ENCODE measurements at regions not wholly inside any gene's neighbourhood (a gene's known extent, or its start where the extent isn't known, plus 50 kb on each side); places are given as distances from the start of the nearest gene placed in this dataset.
"Not testable (repeated sequence)": the region's sequence is repeated elsewhere in the genome, so short reads cannot be mapped to it uniquely, and the experiment has no call there.

DNA sequence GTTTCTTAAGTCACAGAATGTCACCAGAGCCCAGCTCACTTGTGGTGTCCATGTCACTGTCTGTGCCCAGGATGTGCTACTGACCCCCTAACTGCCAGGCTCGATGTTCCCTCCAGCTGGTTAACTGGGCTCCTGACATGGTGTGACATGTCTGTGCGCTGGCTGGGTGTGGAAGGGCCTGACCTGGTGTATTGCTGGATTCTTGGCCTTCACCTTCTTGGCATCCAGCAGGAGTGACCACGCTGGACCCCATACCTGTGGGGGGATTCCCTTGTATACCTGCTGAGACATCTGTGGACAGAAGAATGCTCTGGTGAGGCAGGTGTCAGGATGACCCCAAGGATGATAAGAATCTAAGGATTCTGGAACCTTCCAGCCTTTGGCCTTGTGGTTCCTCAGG, 1690.1 kb downstream of the TP53TG3F start:
- Mint-ChIP-seq H3K9me3 (peaks cover 0 to 5% (median 3%) of the 10 kb centered on the region in 3 donors), H3K4me1 (no peaks in the 10 kb centered on the region), H3K27me3 (no peaks in the 10 kb centered on the region), H3K4me3 (no peak overlapping the region), H3K27ac (no peak overlapping the region), H3K36me3 (no peaks in the 10 kb centered on the region)

DNA sequence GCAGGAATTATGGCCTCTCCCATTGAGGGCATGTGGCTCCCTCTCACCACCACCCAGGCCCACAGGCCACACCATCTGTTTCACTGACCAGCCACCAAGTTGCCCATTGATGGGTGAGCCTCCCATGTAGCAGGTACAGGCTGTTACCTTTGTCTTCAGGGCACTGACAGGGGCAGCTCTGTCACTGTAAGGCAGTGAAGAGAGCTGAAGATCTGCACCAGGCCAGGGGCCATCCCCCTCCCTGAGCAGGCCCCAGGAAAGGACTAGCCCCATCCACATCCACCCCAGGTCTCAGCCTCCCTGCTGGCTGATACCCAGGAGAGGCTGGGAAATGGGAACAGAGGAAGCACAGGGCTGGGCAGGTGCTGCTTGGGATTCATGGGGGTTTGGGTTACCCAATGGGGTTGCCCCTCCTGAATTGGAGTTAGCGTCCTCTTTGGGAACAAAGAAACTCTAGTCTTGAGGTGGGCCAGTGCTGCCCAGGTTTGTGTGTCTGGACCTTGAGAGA, 1691.4 kb downstream of the TP53TG3F start:
- no peaks in the 10 kb centered on the region for H3K36me3 Mint-ChIP-seq
- H3K4me3 Mint-ChIP-seq, result no peak overlapping the region
- no peak overlapping the region for H3K27ac Mint-ChIP-seq
- H3K4me1 Mint-ChIP-seq, result no peaks in the 10 kb centered on the region
- no peaks in the 10 kb centered on the region for H3K27me3 Mint-ChIP-seq
- peaks cover 2 to 5% (median 3%) of the 10 kb centered on the region in 3 donors for H3K9me3 Mint-ChIP-seq

DNA sequence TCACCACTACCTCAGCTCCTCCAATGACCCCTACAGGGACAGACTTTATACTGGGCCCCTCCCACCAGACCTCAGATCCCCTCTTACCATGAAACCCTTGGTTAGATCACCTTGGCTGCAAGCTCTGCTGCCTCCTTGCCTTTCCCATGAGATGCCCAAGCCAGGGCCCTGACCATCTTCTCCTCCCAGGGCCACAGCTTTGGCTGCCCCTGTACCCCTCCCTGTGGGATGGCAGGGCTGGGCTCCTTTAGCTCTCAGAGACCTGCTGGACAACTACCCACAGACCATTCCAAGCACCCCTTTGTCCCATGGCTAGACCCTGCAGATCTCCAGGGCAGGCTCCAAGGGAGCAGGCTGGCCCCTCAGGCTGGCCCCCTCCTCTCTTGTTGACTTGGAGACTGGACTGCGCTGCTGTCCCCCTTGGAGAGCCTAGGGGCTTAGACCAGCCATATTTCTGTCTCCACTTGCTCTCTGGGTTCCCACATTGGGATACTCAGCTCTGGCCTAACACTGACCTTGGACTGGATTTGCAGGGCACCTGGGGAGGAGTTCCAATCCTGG, 1692.7 kb downstream of the TP53TG3F start:
- Mint-ChIP-seq H3K36me3 (no peaks in the 10 kb centered on the region), H3K9me3 (peaks cover 4 to 10% (median 8%) of the 10 kb centered on the region in 3 donors), H3K4me3 (no peak overlapping the region), H3K27me3 (no peaks in the 10 kb centered on the region), H3K4me1 (no peaks in the 10 kb centered on the region), H3K27ac (no peak overlapping the region)

DNA sequence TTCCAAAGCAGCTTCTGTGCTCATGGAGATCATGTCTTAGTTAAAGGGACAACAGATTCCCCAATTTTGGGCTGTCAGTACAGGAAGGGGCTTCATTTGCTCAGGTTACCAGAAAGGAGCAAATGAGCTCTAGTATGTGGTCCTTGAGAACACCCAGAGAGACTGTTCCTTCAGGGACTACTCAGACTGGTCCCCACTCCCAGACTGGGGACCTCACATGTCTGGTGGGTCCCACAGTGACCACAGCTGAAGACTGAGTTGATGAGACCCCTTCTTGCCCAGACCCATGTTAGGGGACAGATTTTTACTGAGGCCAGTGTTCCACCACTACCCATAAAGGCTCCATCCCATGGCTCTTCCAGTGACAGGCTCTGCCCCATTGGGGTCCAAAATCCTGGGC, 1695.2 kb downstream of the TP53TG3F start:
- Mint-ChIP-seq H3K27me3 (no peaks in the 10 kb centered on the region), H3K27ac (no peak overlapping the region), H3K4me3 (no peak overlapping the region), H3K4me1 (no peaks in the 10 kb centered on the region), H3K9me3 (peaks cover 1 to 8% (median 8%) of the 10 kb centered on the region in 3 donors), H3K36me3 (no peaks in the 10 kb centered on the region)

DNA sequence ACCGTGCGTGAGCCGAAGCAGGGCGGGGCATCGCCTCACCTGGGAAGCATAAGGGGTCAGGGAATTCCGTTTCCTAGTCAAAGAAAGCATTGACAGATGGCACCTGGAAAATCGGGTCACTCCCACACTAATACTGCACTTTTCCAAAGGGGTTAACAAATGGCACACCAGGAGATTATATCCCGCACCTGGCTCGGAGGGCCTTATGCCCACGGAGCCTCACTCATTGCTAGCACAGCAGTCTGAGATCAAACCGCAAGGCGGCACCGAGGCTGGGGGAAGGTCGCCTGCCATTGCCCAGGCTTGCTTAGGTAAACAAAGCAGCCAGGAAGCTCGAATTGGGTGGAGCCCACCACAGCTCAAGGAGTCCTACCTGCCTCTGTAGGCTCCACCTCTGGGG, 1698.1 kb downstream of the TP53TG3F start:
- H3K4me1 Mint-ChIP-seq, H3K36me3 Mint-ChIP-seq, H3K27me3 Mint-ChIP-seq, H3K27ac Mint-ChIP-seq, H3K4me3 Mint-ChIP-seq: not testable (repeated sequence)
- H3K9me3 Mint-ChIP-seq, result peaks cover 1 to 13% (median 8%) of the 10 kb centered on the region in 3 donors

DNA sequence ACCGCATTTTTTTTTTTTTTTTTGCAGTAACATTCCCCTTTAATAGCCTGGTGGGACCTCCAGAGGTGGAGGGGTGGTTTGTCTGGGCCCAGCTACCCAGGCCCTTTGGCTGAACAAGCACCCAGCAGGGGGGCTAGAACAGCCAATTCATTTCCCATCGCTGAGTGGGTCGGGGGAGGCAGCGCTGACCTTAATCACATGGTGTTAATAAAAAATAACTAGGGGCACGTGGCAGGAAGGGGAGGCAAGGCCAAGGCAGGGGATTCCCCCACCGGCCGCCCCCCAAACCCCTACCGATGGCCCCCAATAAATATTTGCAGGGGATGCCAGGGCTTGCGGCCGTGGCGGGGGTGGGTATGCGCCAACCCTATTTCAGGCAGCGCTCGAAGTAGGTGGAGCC, 1709.9 kb downstream of the TP53TG3F start:
- not testable (repeated sequence) for H3K4me3 Mint-ChIP-seq, H3K27me3 Mint-ChIP-seq, H3K36me3 Mint-ChIP-seq, H3K4me1 Mint-ChIP-seq, H3K27ac Mint-ChIP-seq, H3K9me3 Mint-ChIP-seq

DNA sequence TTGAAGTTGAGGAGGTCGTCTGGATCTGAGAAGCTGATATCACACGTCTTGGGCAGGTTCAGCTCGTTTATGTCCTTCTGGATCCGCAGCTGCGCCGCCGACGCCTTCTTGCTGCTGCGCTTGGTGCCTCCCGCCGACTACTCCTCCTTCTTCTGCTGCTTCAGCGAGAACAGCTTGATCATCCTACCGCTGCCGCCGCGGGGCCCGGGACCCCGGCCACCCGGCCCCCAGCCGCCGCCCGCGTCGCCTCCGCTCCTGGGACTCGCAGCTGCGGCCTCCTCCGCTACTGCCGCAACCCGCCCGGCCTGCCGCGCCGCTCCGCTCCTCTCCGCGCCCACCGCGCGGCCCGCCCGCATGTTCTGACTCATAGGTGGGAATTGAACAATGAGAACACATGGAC, 1710.6 kb downstream of the TP53TG3F start:
- H3K9me3 Mint-ChIP-seq, H3K27me3 Mint-ChIP-seq, H3K27ac Mint-ChIP-seq, H3K36me3 Mint-ChIP-seq, H3K4me1 Mint-ChIP-seq, H3K4me3 Mint-ChIP-seq: not testable (repeated sequence)

DNA sequence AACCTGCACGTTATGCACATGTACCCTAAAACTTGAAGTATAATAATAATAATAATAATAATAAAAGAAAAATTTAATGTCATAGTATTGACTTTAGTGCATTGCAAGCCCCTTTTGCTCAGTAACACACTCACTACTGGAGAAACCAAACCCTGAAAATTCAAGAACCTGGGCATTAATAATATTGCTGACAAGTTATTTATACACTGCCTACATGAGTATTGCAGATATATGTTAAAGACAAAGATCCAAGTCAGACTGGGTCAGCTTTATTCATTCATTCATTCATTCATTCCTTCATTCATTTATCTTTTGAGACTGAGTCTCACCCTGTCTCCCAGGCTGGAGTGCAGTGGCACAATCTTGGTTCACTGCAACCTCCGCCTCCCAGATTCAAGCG, 1711.2 kb downstream of the TP53TG3F start:
- Mint-ChIP-seq H3K27ac (no peak overlapping the region), H3K36me3 (no peaks in the 10 kb centered on the region), H3K27me3 (no peaks in the 10 kb centered on the region), H3K4me3 (no peak overlapping the region), H3K4me1 (no peaks in the 10 kb centered on the region), H3K9me3 (peaks cover 4 to 7% (median 5%) of the 10 kb centered on the region in 3 donors)

DNA sequence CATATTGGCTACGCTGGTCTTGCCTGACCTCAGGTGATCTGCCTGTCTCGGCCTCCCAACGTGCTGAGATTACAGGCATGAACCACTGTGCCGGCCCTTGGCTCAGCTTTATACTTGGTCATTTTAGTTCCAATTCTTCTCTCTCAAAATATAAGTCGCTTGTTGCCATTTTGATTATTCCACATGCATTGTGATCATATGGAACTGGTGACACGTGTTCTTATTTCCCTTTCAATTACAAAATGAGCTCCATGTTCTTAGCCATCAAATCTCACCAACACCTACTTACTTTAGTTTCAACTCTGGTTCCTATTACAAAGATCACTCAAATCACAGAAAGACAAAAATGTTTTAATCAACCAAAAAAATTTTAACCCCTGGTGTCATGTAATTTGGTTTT, 1711.7 kb downstream of the TP53TG3F start:
- Mint-ChIP-seq H3K27ac (no peak overlapping the region), H3K27me3 (no peaks in the 10 kb centered on the region), H3K36me3 (no peaks in the 10 kb centered on the region), H3K4me3 (no peak overlapping the region), H3K4me1 (no peaks in the 10 kb centered on the region), H3K9me3 (peaks cover 4 to 6% (median 5%) of the 10 kb centered on the region in 3 donors)

DNA sequence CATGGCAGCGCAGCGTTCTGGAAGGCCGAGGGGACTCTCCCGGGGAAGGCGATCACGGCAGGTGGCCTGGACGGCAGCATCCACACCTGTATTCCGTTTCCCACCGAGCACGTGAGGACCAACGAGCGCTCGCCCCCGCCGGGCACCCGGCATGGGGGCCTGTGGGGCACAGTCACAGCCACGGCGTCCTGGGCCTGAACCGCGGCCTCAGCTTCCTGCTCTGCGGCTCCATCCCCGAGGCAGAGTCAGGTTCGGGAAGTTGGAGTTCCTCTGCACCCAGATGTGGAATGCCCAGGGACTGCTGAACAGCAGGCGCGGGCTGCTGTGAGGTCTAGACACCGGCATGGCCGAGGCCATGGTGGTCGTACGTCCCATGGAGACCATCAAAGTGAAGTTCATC, 1713.9 kb downstream of the TP53TG3F start:
- Mint-ChIP-seq H3K4me1 (no peaks in the 10 kb centered on the region), H3K9me3 (peaks cover 0 to 10% (median 2%) of the 10 kb centered on the region in 3 donors), H3K27me3 (no peaks in the 10 kb centered on the region), H3K36me3 (no peaks in the 10 kb centered on the region), H3K4me3 (no peak overlapping the region), H3K27ac (no peak overlapping the region)

DNA sequence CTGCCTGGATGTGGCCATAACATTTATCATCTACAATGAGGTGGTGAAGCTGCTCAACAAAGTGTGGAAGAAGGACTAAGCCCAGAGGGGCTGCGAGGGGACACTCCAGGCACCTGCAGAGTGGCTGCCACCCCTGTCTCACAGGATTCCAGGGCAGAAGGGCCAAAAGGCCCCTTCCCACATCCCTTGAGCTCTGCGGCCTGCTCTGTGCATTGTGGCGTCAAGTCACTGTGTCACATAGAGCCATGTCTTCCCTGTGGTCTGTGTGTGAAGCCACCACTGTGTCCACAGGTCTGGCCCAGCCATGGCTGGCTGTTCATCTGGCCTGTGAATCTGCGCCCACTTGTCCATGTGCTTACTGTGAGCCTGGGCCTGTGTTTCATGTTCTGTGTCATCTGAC, 1714.6 kb downstream of the TP53TG3F start:
- Mint-ChIP-seq H3K27me3 (no peaks in the 10 kb centered on the region), H3K9me3 (peaks cover 2 to 10% (median 2%) of the 10 kb centered on the region in 3 donors), H3K36me3 (no peaks in the 10 kb centered on the region), H3K4me1 (no peaks in the 10 kb centered on the region), H3K27ac (no peak overlapping the region), H3K4me3 (peak overlapping the region in 1 of 4 donors; percentile 22)

DNA sequence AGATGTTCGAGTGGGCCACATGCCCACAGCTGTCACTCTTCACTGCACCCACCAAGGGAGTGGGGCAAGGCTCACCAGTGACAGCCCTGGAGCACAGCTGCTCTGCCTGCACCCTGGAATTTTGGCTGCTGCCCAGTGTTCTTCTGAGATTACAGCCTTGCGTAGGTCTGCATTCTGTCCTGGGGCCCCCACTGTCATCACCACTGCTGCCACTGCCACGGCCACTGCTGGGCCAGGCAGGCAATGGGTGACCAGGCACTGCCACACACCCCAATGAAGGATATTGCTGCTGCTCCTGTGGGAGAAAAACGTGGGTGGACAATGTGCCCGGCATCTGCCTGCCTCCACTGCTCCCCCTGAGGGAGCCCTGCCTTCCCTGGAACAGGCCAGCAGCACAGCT, 1717.0 kb downstream of the TP53TG3F start:
- Mint-ChIP-seq H3K4me3 (no peak overlapping the region), H3K27ac (no peak overlapping the region), H3K9me3 (peaks cover 2 to 10% (median 2%) of the 10 kb centered on the region in 3 donors), H3K27me3 (no peaks in the 10 kb centered on the region), H3K36me3 (no peaks in the 10 kb centered on the region), H3K4me1 (no peaks in the 10 kb centered on the region)

DNA sequence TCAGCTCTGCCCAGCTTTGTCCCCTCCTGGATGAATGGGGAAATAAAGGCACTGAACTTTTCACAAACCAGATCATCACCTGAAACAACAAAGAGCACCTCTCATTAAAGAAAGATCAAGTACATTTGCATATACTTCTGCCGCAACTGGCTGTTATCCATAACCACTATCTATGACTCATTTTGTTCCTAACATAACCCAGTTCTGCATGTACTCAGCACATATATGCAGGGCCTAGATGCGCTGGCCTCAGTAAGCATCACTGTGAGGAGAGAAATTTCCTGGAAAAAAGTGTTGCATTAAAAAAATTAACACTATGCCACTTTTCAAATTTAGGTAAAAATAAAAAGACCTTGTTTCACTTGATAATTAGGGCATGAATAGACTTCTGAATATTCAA, 1718.4 kb downstream of the TP53TG3F start:
- Mint-ChIP-seq H3K27me3 (no peaks in the 10 kb centered on the region), H3K4me3 (no peak overlapping the region), H3K36me3 (no peaks in the 10 kb centered on the region), H3K27ac (no peak overlapping the region), H3K4me1 (no peaks in the 10 kb centered on the region), H3K9me3 (peaks cover 0 to 7% (median 2%) of the 10 kb centered on the region in 3 donors)

DNA sequence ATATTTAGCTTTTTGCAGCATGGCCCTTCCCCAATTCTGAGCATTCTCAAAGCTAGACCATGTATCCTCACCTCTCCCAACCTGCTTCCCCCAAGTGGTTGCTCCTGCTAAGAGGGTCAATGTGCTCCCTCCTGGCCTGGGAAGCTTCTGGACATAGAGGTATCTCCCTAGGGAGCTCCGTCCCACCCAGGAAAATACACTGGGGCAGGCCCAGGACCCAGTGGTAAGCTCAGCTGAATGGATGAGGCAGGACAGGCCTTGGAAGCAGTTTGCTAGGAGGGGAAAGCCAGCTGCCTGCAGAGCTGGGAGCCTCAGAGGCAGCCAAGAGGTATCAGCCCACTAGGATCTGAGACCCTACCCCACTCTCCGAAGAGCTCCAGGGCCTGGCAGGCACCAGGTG, 1721.6 kb downstream of the TP53TG3F start:
- no peaks in the 10 kb centered on the region for H3K36me3 Mint-ChIP-seq

DNA sequence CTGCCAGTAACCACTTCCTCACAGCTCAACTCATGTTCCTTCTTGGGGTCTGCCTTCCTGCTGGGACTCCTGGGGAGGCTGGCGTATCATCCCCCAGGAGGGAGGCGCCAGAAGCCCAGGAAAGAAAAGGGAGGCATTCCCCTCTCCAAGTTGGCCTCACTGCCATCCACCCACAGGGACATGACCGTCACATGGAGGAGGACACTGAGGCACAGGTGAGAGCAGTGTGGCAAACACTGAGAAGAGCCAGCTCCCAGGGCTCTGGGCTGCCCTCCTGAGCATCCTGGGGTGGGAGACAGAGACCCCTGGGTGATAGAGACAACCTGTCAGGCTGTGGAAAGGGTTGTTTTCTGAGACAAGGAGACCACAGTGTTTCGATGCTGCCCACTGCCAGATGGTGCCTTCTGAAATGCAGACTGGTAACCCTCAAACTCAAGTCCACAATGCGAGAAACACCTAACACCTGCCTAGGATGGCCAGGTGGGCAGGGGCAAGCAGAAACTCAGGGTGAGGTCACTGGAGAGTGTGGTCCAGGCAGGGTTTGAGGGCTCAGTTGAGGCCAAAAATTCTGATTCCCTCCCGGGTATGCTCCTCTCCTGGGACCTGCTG, 1722.1 kb downstream of the TP53TG3F start:
- Mint-ChIP-seq H3K27me3 (no peaks in the 10 kb centered on the region), H3K27ac (no peak overlapping the region), H3K9me3 (peaks cover 3 to 7% (median 4%) of the 10 kb centered on the region in 3 donors), H3K4me3 (no peak overlapping the region), H3K4me1 (peaks cover 0 to 2% (median 0%) of the 10 kb centered on the region in 3 donors), H3K36me3 (no peaks in the 10 kb centered on the region)

More for the DNA sequence above, 1721.6 kb downstream of the TP53TG3F start:
- Mint-ChIP-seq H3K27ac (no peak overlapping the region), H3K9me3 (peaks cover 2 to 7% (median 3%) of the 10 kb centered on the region in 3 donors), H3K27me3 (no peaks in the 10 kb centered on the region), H3K4me1 (peaks cover 0 to 2% (median 0%) of the 10 kb centered on the region in 3 donors), H3K4me3 (no peak overlapping the region)

DNA sequence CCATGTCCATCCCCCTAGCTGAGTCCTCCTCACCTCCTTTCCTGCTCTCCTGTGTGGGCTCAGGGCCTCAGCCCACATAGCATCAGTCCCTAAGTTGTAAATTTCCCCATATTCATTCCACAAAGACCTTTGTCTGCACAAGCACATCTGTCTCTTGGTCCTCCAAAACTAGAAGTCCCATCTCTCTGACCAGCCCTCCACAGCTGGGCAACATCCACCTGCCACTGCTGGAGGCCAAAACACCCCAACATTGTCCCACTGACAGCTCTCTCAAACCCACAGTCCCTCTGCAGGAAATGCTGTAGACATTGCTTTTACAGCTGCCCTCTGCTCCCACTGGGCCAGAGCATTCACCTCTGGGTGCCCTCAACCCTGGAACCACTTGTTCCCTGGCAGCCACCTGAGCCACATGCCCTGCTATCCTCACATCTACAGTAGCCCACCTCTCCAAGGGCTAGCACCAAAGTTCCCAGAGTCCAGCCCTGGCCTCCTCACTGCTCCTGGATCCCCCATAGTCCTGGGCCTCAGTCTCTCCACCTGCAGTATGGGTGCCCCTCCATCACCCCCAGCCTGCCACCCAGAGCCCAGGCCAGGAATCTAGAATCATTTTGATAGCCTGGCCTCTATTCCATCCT, 1722.7 kb downstream of the TP53TG3F start:
- H3K27ac Mint-ChIP-seq, result no peak overlapping the region
- H3K9me3 Mint-ChIP-seq, result peaks cover 1 to 7% (median 5%) of the 10 kb centered on the region in 3 donors
- H3K4me3 Mint-ChIP-seq, result no peak overlapping the region
- peaks cover 0 to 2% (median 0%) of the 10 kb centered on the region in 3 donors for H3K4me1 Mint-ChIP-seq
- no peaks in the 10 kb centered on the region for H3K27me3 Mint-ChIP-seq
- no peaks in the 10 kb centered on the region for H3K36me3 Mint-ChIP-seq

Measured in IgD-negative memory B cell (primary cell).